H1 (cell line): ENCODE measurements at regions not wholly inside any gene's neighbourhood (a gene's known extent, or its start where the extent isn't known, plus 50 kb on each side); places are given as distances from the start of the nearest gene placed in this dataset. TPM values are rescaled to one million over a fixed set of nuclear protein-coding genes. Genes with fewer than 3 reads are reported as not detected.

Experiments
- small RNA-seq: library from polyadenylated mRNA; stranded (forward); fragments of <200 nt; extraction: miRNeasy Mini kit (QIAGEN cat#:217004); gene quantifications from one replicate; pipeline ENCODE3, GENCODE V24; 2013; ENCODE audit not compliant: insufficient read depth

Small RNAs in the stretch of these regions (small RNA-seq; reads per million reads assigned to genes)
- not detected for gene RF00572
